DND-41 (cell line): ENCODE measurements at regions not wholly inside any gene's neighbourhood (a gene's known extent, or its start where the extent isn't known, plus 50 kb on each side); places are given as distances from the start of the nearest gene placed in this dataset.

ENCODE experiments used
- CTCF ChIP-seq: IDR thresholded peaks from 2 replicates; pipeline ENCODE4 v1.5.1; 2012; ENCODE audit warnings: borderline replicate concordance, low read length, moderate library complexity, mild to moderate bottlenecking; ENCODE audit not compliant: poor library complexity, severe bottlenecking; ENCODE audit errors: extremely low read depth
- EZH2 ChIP-seq: IDR thresholded peaks from 3 replicates; pipeline ENCODE4 v1.6.1; 2012; ENCODE audit warnings: borderline replicate concordance, low read depth, mild to moderate bottlenecking, moderate library complexity, low read length, inconsistent platforms; ENCODE audit not compliant: severe bottlenecking

DNA sequence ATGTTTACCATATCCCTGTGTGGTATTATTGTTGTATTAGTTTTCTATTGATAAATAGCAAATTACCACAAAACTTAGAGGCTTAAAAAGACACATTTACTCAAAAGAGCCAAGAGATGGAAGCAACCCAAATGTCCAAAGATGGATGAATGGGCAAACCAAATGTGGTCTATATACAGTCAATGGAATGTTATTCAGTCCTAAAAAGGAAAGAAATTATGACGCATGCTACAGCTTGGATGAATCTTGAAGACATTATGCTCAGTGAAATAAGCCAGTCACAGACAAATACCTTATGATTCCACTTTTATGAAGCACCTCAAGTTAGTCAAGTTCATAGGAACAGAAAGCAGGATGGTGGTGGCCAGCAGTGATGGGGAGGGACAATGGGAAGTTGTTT is 144.7 kb downstream of the QDPR start:
- no peak for TF ChIP-seq CTCF
- TF ChIP-seq EZH2 = no peak
